Tibial artery (tissue), 4 donors: ENCODE measurements at regions not wholly inside any gene's neighbourhood (a gene's known extent, or its start where the extent isn't known, plus 50 kb on each side); places are given as distances from the start of the nearest gene placed in this dataset.

ENCODE experiments used
- DNase-seq, 2 donors: peaks; one replicate each; pipeline ENCODE4 v3.0.0-alpha.2; 2019
- H3K27ac ChIP-seq, 2 donors: fragments of 200-600 bp; sonication (generic) in 1 of 2; 1 replicate in 1 of 2; 2 replicates in 1 of 2; pipeline ENCODE4 v1.5.1; 2018 to 2019; ENCODE audit warnings: mild to moderate bottlenecking in 1 of 2
- H3K27me3 ChIP-seq, 2 donors: fragments of 200-600 bp; sonication (generic) in 1 of 2; one replicate each; pipeline versions ENCODE4 v1.5.1 to v1.6.0; 2016 to 2019
- H3K36me3 ChIP-seq, 3 donors: fragments of 200-600 bp; sonication (generic) in 2 of 3; one replicate each; pipeline ENCODE4 v1.5.1; 2016 to 2019; ENCODE audit warnings: mild to moderate bottlenecking in 2 of 3
- H3K4me1 ChIP-seq, 4 donors: fragments of 200-600 bp; sonication (generic) in 2 of 4; 1 replicate in 3 of 4; 2 replicates in 1 of 4; pipeline ENCODE4 v1.5.1; 2016 to 2019
- H3K4me3 ChIP-seq, 2 donors: fragments of 200-600 bp; sonication (generic) in 1 of 2; 1 replicate in 1 of 2; 2 replicates in 1 of 2; pipeline ENCODE4 v1.5.1; 2018 to 2019; ENCODE audit warnings: mild to moderate bottlenecking in 2 of 2
- H3K9me3 ChIP-seq, 3 donors: fragments of 200-600 bp; sonication (generic) in 1 of 3; one replicate each; pipeline ENCODE4 v1.5.1; 2016 to 2019
- CTCF ChIP-seq, 2 experiments: fragments of 200-600 bp in 1 of 2; fragments of 450-650 bp in 1 of 2; IDR thresholded peaks; one replicate each; pipeline ENCODE4 v1.5.1; 2017 to 2019; ENCODE audit warnings: antibody characterized with exemption in 2 of 2, mild to moderate bottlenecking in 1 of 2, moderate library complexity in 1 of 2
- intact Hi-C: fragments of 100-400 bp; cut with DNase I; formaldehyde crosslinking; loops from one replicate; pipeline ENCODE4 v1.15.0; 2023; ENCODE audit warnings: low total_unique reads

- no peak for TF ChIP-seq CTCF (IDR thresholded peaks at IDR 0.05)
- H3K9me3 ChIP-seq, result peaks cover 0 to 2% (median 0%) of the 10 kb centered on the region in 3 donors
- H3K36me3 ChIP-seq, result no peaks in the 10 kb centered on the region
- no peak overlapping the region for H3K27ac ChIP-seq
- intact Hi-C loops, result no loop called here
- H3K4me1 ChIP-seq, result no peaks in the 10 kb centered on the region
- H3K4me3 ChIP-seq, result no peak overlapping the region
- peak in 1 of 2 donors; percentile 22 for DNase-seq
- H3K27me3 ChIP-seq, result no peaks in the 10 kb centered on the region
Measured at GRCh38 chr2:36058953-36059352, 296.6 kb upstream of the CRIM1 start.

- Histone ChIP-seq H3K27ac (no peak overlapping the region), H3K27me3 (no peaks in the 10 kb centered on the region), H3K36me3 (no peaks in the 10 kb centered on the region), H3K4me3 (no peak overlapping the region), H3K9me3 (peaks cover 0 to 2% (median 0%) of the 10 kb centered on the region in 3 donors), H3K4me1 (no peaks in the 10 kb centered on the region)
- intact Hi-C loops, result no loop called here
- TF ChIP-seq CTCF (IDR thresholded peaks at IDR 0.05), result no peak
- DNase-seq, result no peak
Measured at GRCh38 chr2:36058076-36058475, 297.5 kb upstream of the CRIM1 start.

GRCh38 chr2:36052819-36053218 is 302.8 kb upstream of the CRIM1 start:
- Histone ChIP-seq H3K36me3 (no peaks in the 10 kb centered on the region), H3K27ac (no peak overlapping the region), H3K9me3 (peaks cover 0 to 2% (median 0%) of the 10 kb centered on the region in 3 donors), H3K4me3 (no peak overlapping the region), H3K4me1 (no peaks in the 10 kb centered on the region), H3K27me3 (no peaks in the 10 kb centered on the region)
- intact Hi-C loops, result no loop called here
- TF ChIP-seq CTCF (IDR thresholded peaks at IDR 0.05), result no peak
- DNase-seq, result no peak

GRCh38 chr2:36044411-36044810 is 311.2 kb upstream of the CRIM1 start:
- intact Hi-C loops, result no loop called here
- no peak for DNase-seq

GRCh38 chr2:36035137-36035536 is 320.4 kb upstream of the CRIM1 start:
- Histone ChIP-seq H3K36me3 (no peaks in the 10 kb centered on the region), H3K27me3 (no peaks in the 10 kb centered on the region), H3K27ac (no peak overlapping the region), H3K4me3 (no peak overlapping the region), H3K9me3 (no peaks in the 10 kb centered on the region), H3K4me1 (no peaks in the 10 kb centered on the region)
- intact Hi-C loops, result no loop called here
- DNase-seq, result no peak
- no peak for TF ChIP-seq CTCF (IDR thresholded peaks at IDR 0.05)

More at GRCh38 chr2:36044411-36044810, 311.2 kb upstream of the CRIM1 start:
- Histone ChIP-seq H3K4me3 (no peak overlapping the region), H3K9me3 (no peaks in the 10 kb centered on the region), H3K4me1 (no peaks in the 10 kb centered on the region), H3K27me3 (no peaks in the 10 kb centered on the region), H3K36me3 (no peaks in the 10 kb centered on the region), H3K27ac (no peak overlapping the region)
- TF ChIP-seq CTCF (IDR thresholded peaks at IDR 0.05), result no peak

GRCh38 chr2:36032046-36032445 is 323.5 kb upstream of the CRIM1 start:
- TF ChIP-seq CTCF (IDR thresholded peaks at IDR 0.05), result no peak
- H3K4me1 ChIP-seq, result no peaks in the 10 kb centered on the region
- no peaks in the 10 kb centered on the region for H3K36me3 ChIP-seq
- no peaks in the 10 kb centered on the region for H3K27me3 ChIP-seq
- no peak overlapping the region for H3K27ac ChIP-seq
- no peak overlapping the region for H3K4me3 ChIP-seq
- intact Hi-C loops, result no loop called here
- no peaks in the 10 kb centered on the region for H3K9me3 ChIP-seq
- no peak for DNase-seq
